Ascending aorta (tissue), 2 donors: ENCODE measurements at regions not wholly inside any gene's neighbourhood (a gene's known extent, or its start where the extent isn't known, plus 50 kb on each side); places are given as distances from the start of the nearest gene placed in this dataset.

ENCODE experiments used
- DNase-seq, 2 donors: peaks; one replicate each; pipeline ENCODE4 v3.0.0-alpha.2; 2019; ENCODE audit warnings: low spot score in 2 of 2
- H3K27ac ChIP-seq, 2 donors: fragments of 200-600 bp; sonication (generic); one replicate each; pipeline ENCODE4 v1.5.1; 2016 to 2017; ENCODE audit warnings: mild to moderate bottlenecking in 1 of 2
- H3K27me3 ChIP-seq: fragments of 200-600 bp; sonication (generic); one replicate; pipeline ENCODE4 v1.5.1; 2017
- H3K36me3 ChIP-seq, 2 donors: fragments of 200-600 bp; sonication (generic); one replicate each; pipeline ENCODE4 v1.5.1; 2016
- H3K4me1 ChIP-seq, 2 donors: fragments of 200-600 bp; sonication (generic); one replicate each; pipeline ENCODE4 v1.5.1; 2016 to 2017; ENCODE audit warnings: mild to moderate bottlenecking in 1 of 2
- H3K4me3 ChIP-seq, 2 donors: fragments of 200-600 bp; sonication (generic); one replicate each; pipeline ENCODE4 v1.5.1; 2016 to 2017; ENCODE audit warnings: mild to moderate bottlenecking in 1 of 2
- H3K9me3 ChIP-seq, 2 donors: fragments of 200-600 bp; sonication (generic); one replicate each; pipeline ENCODE4 v1.5.1; 2016
- intact Hi-C: fragments of 100-400 bp; cut with DNase I; formaldehyde crosslinking; loops from one replicate; pipeline ENCODE4 v1.15.1; 2023
- TF ChIP-seq, protein P1 (sequence below), 3 experiments: fragments of 200-600 bp in 2 of 3; fragments of 450-650 bp in 1 of 3; sonication (generic) in 2 of 3; IDR thresholded peaks; one replicate each; pipeline ENCODE4 v1.5.1; 2016 to 2019; ENCODE audit warnings: antibody characterized with exemption in 3 of 3, mild to moderate bottlenecking in 1 of 3, moderate library complexity in 1 of 3

DNA sequence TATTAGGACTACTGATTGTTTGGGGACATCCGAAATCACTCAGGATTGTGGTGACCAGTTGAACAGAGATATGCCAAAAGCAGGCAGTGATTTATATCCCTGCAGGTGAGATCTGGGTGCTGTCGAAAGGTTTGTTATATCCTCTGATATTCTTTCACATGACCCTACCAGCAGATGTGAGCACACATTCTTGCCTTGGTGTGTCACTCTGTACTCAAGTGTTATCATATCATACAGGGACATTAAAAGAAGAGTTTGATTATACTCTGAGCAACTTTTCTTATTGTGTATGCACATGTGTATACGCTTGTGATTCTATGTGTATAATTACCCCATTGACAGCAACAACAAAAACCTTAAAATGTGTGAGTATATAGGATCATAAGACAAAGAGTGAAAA is 381.2 kb upstream of the IGFBP7 start:
- Histone ChIP-seq H3K4me1 (no peaks in the 10 kb centered on the region), H3K27me3 (no peaks in the 10 kb centered on the region), H3K27ac (no peak overlapping the region), H3K36me3 (no peaks in the 10 kb centered on the region), H3K4me3 (no peak overlapping the region), H3K9me3 (no peaks in the 10 kb centered on the region)
- intact Hi-C loops = no loop called here
- DNase-seq = no peak
- TF ChIP-seq, protein P1, sequence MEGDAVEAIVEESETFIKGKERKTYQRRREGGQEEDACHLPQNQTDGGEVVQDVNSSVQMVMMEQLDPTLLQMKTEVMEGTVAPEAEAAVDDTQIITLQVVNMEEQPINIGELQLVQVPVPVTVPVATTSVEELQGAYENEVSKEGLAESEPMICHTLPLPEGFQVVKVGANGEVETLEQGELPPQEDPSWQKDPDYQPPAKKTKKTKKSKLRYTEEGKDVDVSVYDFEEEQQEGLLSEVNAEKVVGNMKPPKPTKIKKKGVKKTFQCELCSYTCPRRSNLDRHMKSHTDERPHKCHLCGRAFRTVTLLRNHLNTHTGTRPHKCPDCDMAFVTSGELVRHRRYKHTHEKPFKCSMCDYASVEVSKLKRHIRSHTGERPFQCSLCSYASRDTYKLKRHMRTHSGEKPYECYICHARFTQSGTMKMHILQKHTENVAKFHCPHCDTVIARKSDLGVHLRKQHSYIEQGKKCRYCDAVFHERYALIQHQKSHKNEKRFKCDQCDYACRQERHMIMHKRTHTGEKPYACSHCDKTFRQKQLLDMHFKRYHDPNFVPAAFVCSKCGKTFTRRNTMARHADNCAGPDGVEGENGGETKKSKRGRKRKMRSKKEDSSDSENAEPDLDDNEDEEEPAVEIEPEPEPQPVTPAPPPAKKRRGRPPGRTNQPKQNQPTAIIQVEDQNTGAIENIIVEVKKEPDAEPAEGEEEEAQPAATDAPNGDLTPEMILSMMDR (IDR thresholded peaks at IDR 0.05) = no peak

DNA sequence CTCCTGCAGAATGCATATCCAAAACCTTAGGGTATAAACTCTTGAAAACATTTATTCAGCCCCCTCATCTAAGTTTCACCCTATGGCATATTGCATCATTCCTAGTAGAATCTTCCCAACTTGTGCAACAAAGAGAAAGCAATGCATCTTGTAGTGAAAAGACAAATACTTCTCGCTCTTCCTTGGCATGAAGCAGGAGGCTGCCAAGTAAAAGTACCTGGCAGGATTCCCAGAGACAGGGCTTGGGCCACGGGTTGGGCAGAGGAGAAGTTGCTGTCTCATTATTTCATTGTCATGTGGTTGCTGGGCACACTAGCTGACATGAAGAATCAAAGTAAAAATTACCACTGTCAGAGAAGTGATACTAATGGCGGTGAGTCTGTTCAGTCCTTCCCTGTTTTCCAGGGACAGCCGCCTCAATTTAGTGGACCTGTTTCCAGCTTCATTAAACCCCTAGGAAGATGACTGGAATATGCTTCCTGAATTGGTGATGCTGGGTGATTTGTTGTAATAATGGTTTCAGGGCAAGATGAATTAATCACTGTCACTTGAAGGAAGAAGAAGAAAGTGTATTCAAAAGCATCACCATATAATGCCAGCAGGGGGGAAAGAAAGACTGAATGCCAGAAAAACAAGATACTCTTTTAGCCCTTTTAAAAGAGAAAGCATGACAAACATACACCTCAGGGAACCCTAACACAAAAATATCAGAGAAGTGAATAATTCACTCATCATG is 380.5 kb upstream of the IGFBP7 start:
- no peak for DNase-seq
- Histone ChIP-seq H3K36me3 (no peaks in the 10 kb centered on the region), H3K4me1 (no peaks in the 10 kb centered on the region), H3K4me3 (no peak overlapping the region), H3K27me3 (no peaks in the 10 kb centered on the region), H3K9me3 (no peaks in the 10 kb centered on the region), H3K27ac (no peak overlapping the region)
- intact Hi-C loops = no loop called here
- TF ChIP-seq, protein P1 (IDR thresholded peaks at IDR 0.05) = no peak

DNA sequence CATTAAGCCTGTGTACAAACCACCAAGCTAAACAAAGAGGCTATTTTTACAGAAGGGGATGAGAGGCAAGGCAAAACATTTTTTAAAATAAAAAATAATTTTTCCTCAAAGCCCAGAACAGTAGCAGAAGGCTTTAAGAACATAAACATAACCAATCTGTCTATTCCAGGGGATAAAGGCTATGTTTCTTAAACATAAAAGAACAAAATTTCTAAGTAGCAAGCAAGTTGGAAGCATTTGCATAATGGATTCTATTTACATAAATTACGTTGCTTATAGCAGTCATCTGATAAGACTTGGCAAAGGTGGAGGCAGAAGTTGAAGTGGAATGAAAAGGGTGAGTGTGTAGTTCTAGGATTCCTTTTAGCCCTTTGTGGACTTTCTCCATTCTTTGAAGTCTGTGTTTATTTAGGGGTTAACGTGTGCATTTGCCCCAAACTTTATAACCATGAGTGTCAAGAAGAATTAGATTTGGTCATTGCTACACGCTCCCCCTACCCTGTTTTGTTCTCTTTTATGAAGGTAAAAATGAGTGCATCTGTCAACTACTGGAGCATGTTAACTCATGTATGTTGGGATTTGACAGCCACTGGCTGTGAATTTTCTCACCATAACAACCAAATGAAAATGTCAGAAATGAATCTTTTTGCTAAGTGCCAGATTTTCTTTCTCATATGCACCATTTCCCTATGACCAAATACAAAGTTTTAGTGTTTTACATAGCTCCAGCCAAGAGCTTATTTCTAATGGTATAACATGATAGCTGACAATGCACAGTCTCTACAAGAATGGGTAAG is 378.4 kb upstream of the IGFBP7 start:
- Histone ChIP-seq H3K9me3 (no peaks in the 10 kb centered on the region), H3K4me1 (no peaks in the 10 kb centered on the region), H3K4me3 (no peak overlapping the region), H3K27ac (no peak overlapping the region), H3K27me3 (no peaks in the 10 kb centered on the region), H3K36me3 (no peaks in the 10 kb centered on the region)
- no peak for DNase-seq
- TF ChIP-seq, protein P1 (IDR thresholded peaks at IDR 0.05) = no peak
- intact Hi-C loops = no loop called here

DNA sequence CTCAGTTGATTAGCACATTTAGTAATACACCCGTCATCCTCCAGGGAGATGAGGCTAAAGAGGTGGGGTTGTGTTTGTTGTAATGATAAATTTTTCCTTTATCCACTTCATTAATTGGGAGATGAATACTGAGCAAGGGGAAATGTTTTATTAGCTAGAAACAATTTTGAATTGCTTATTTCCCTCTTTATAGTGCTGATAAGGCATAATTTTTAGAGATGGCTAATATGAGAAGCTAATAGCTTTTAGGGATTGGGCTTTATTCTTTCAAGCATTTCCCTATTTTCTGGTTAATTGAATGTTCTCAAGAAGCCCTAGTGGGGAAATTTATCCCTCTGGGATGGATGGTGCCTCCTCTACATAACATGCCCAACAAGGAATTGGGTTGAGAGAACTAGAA is 365.2 kb upstream of the IGFBP7 start:
- TF ChIP-seq, protein P1 (IDR thresholded peaks at IDR 0.05) = no peak
- no peaks in the 10 kb centered on the region for H3K36me3 ChIP-seq
- intact Hi-C loops = no loop called here

DNA sequence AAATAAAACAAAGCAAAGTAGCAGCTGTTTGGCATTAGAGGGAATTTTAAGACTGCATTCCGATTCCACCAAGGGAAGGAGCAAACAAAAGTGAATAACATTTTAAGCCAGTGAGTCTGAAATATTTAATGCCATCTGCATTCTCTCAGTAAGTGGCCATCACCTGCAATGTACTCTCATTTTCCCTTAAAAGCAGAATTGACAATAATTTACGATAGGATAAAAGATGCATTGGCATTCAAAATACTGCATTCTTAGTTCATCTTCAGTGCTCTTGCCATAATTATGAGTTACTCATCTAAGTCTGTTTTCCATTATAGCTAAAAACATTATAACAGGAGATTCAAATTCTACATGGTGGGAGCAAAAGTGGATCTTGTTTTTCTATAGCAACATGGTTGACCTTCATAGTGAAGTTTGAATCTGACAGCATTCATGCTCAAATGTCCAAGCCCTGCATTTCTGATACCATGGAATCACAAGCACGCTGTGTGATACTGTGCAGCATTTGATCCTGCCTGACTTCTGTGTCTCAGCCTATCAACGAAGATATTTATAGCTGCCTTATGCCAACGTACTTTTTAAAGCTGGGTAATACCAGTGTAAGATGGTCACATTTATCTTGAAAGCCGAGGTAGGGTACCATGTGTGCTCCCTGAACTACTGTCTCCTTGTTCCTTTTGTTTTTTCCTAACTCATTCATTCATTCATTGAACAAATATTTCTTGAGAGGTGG is 355.3 kb upstream of the IGFBP7 start:
- H3K36me3 ChIP-seq = no peaks in the 10 kb centered on the region
- no peak for DNase-seq
- H3K4me1 ChIP-seq = no peaks in the 10 kb centered on the region
- H3K27me3 ChIP-seq = no peaks in the 10 kb centered on the region
- intact Hi-C loops = no loop called here
- H3K4me3 ChIP-seq = no peak overlapping the region
- H3K27ac ChIP-seq = no peak overlapping the region
- TF ChIP-seq, protein P1 (IDR thresholded peaks at IDR 0.05) = no peak
- no peaks in the 10 kb centered on the region for H3K9me3 ChIP-seq

More for the DNA sequence above, 365.2 kb upstream of the IGFBP7 start:
- Histone ChIP-seq H3K4me3 (no peak overlapping the region), H3K9me3 (no peaks in the 10 kb centered on the region), H3K27ac (no peak overlapping the region), H3K4me1 (no peaks in the 10 kb centered on the region), H3K27me3 (no peaks in the 10 kb centered on the region)
- no peak for DNase-seq
